GM12878 (cell line): ENCODE measurements at regions not wholly inside any gene's neighbourhood (a gene's known extent, or its start where the extent isn't known, plus 50 kb on each side); places are given as distances from the start of the nearest gene placed in this dataset.
A peak's percentile ranks its signal among the peaks of the same experiment; 100 is the strongest.

ENCODE experiments used
- ATAC-seq: fragments of 200-7000 bp; cut with Tn5 transposase; 3 replicates; pipeline ENCODE4 v1.9.1; 2020; ENCODE audit warnings: mild to moderate bottlenecking, moderate library complexity
- BruUV-seq: library from RNA; stranded (reverse); fragments of 400-500 nt; replicated peaks from 2 replicates; lab custom pipeline; 2021; lab: Mats Ljungman, UMichigan
- CTCF ChIA-PET: fragments of 300-600 bp; sonication (Branson Sonifier 250); formaldehyde crosslinking; extraction: SDS; loops from one replicate; lab custom pipeline; 2021; ENCODE audit warnings: inconsistent platforms; lab: Yijun Ruan, JAX
- POLR2A ChIA-PET: fragments of 350-600 bp; formaldehyde crosslinking; extraction: SDS; loops from one replicate; lab custom pipeline; 2021; ENCODE audit warnings: inconsistent platforms; lab: Charles Lee
- RAD21 ChIA-PET: fragments of 300-600 bp; sonication (Branson Sonifier 250); formaldehyde crosslinking; loops from one replicate; lab custom pipeline; 2023; ENCODE audit warnings: antibody characterized with exemption; ENCODE audit not compliant: unreplicated experiment; lab: Charles Lee
- SMC1A ChIA-PET: fragments of 300-600 bp; sonication (Branson Sonifier 250); formaldehyde crosslinking; loops from one replicate; lab custom pipeline; 2023; ENCODE audit not compliant: unreplicated experiment, uncharacterized antibody; lab: Charles Lee
- DNase-seq: peaks from one replicate; pipeline ENCODE4 v3.0.0-alpha.2; 2011; ENCODE audit warnings: low read depth, low spot score
- FAIRE-seq: peaks from 3 replicates; lab custom pipeline; 2011; peaks lifted over from hg19 to GRCh38; lab: Jason Lieb, UNC
- H2AFZ ChIP-seq: 2 replicates; pipeline ENCODE4 v1.6.0; 2011; ENCODE audit warnings: low read depth, low read length, control low read depth; ENCODE audit not compliant: control insufficient read depth
- H3K27ac ChIP-seq: 2 replicates; pipeline ENCODE4 v1.5.1; 2011; ENCODE audit warnings: control low read depth; ENCODE audit not compliant: control insufficient read depth, insufficient read depth
- H3K27me3 ChIP-seq, 2 experiments: replicated peaks in 1 of 2; 2 replicates each; pipeline versions ENCODE4 v1.6.0 to v1.6.1; 2011; ENCODE audit warnings: low read length in 1 of 2; ENCODE audit not compliant: control insufficient read depth in 2 of 2, insufficient read depth in 2 of 2
- H3K36me3 ChIP-seq, 2 experiments: 2 replicates each; pipeline ENCODE4 v1.5.1; 2011; ENCODE audit warnings: low read length in 1 of 2; ENCODE audit not compliant: control insufficient read depth in 2 of 2, insufficient read depth in 2 of 2
- H3K4me1 ChIP-seq: 2 replicates; pipeline ENCODE4 v1.6.1; 2011; ENCODE audit warnings: mild to moderate bottlenecking, low read length, moderate library complexity, mixed read lengths; ENCODE audit not compliant: control insufficient read depth, insufficient read depth
- H3K4me2 ChIP-seq: 2 replicates; pipeline ENCODE4 v1.6.0; 2011; ENCODE audit warnings: control low read depth; ENCODE audit not compliant: control insufficient read depth, insufficient read depth
- H3K4me3 ChIP-seq: fragments of 200-600 bp; sonication (generic); 2 replicates; pipeline ENCODE4 v1.5.1; 2016
- H3K79me2 ChIP-seq: 2 replicates; pipeline ENCODE4 v1.6.0; 2011; ENCODE audit warnings: low read length; ENCODE audit not compliant: control insufficient read depth, insufficient read depth
- H3K9ac ChIP-seq: 2 replicates; pipeline ENCODE4 v1.8.0; 2011; ENCODE audit warnings: low read length, control low read depth, mixed read lengths; ENCODE audit not compliant: control insufficient read depth, insufficient read depth
- H3K9me3 ChIP-seq: replicated peaks from 3 replicates; pipeline ENCODE4 v1.5.1; 2011; ENCODE audit warnings: mild to moderate bottlenecking, low read length; ENCODE audit not compliant: control insufficient read depth, insufficient read depth
- H4K20me1 ChIP-seq: 2 replicates; pipeline ENCODE4 v1.6.0; 2011; ENCODE audit not compliant: control insufficient read depth, insufficient read depth
- BRCA1 ChIP-seq: IDR thresholded peaks from 2 replicates; pipeline ENCODE4 v1.6.1; 2011; ENCODE audit warnings: low read depth, low read length, improper control_type of control experiment
- CHD4 ChIP-seq: fragments of 200-600 bp; sonication (generic); IDR thresholded peaks from 2 replicates; pipeline ENCODE4 v1.6.1; 2016; ENCODE audit warnings: mild to moderate bottlenecking
- EP300 ChIP-seq, 2 experiments: fragments of 150-350 bp in 1 of 2; IDR thresholded peaks; 2 replicates each; pipeline ENCODE4 v1.6.1; 2011 to 2012; ENCODE audit warnings: low read depth in 2 of 2, low read length in 2 of 2, borderline replicate concordance in 1 of 2, improper control_type of control experiment in 1 of 2, inconsistent platforms in 1 of 2; ENCODE audit not compliant: control insufficient read depth in 1 of 2
- ETV6 ChIP-seq, 2 experiments: fragments of 450-650 bp in 1 of 2; IDR thresholded peaks in 1 of 2; conservative IDR thresholded peaks in 1 of 2; 2 replicates each; pipeline ENCODE4 v1.6.1; 2014; ENCODE audit warnings: antibody characterized with exemption in 1 of 2, borderline replicate concordance in 1 of 2, low read depth in 1 of 2, mild to moderate bottlenecking in 1 of 2, moderate library complexity in 1 of 2
- FOS ChIP-seq: IDR thresholded peaks from 3 replicates; pipeline ENCODE4 v1.6.1; 2011; ENCODE audit warnings: borderline replicate concordance; ENCODE audit not compliant: insufficient read length; ENCODE audit errors: extremely low read depth
- IRF4 ChIP-seq: IDR thresholded peaks from 2 replicates; pipeline ENCODE4 v1.6.1; 2011; ENCODE audit warnings: low read depth, low read length
- RAD51 ChIP-seq: fragments of 450-650 bp; IDR thresholded peaks from 2 replicates; pipeline ENCODE4 v1.6.1; 2016; ENCODE audit warnings: moderate library complexity, mild to moderate bottlenecking, inconsistent platforms
- ZZZ3 ChIP-seq: IDR thresholded peaks from 2 replicates; pipeline ENCODE4 v1.6.1; 2011; ENCODE audit warnings: low read depth; ENCODE audit not compliant: control insufficient read depth, insufficient read length
- WGBS: methylation state at CpG from one replicate; pipeline ENCODE4 v1.1.6; 2016; ENCODE audit warnings: low lambda C conversion rate; ENCODE audit not compliant: insufficient replicate concordance, insufficient coverage; ENCODE audit errors: missing lambda C conversion rate; 5-methylcytosine and 5-hydroxymethylcytosine counted together
- in situ Hi-C: fragments of 300-500 bp; cut with MboI; formaldehyde crosslinking; loops from 9 replicates; pipeline ENCODE4 v1.14.3; 2018; ENCODE audit warnings: mixed read lengths
- intact Hi-C: fragments of 100-400 bp; cut with micrococcal nuclease; formaldehyde crosslinking; loops from one replicate; pipeline ENCODE4 v1.14.2; 2022; ENCODE audit not compliant: unreplicated experiment
- TF ChIP-seq, protein P1 (sequence below): fragments of 450-650 bp; formaldehyde crosslinking; IDR thresholded peaks from 2 replicates; pipeline ENCODE4 v1.4.0; 2020; ENCODE audit warnings: mild to moderate bottlenecking, moderate library complexity
- TF ChIP-seq, protein P2 (sequence below): fragments of 450-650 bp; IDR thresholded peaks from 2 replicates; pipeline ENCODE4 v1.6.1; 2017; ENCODE audit warnings: antibody characterized with exemption, mild to moderate bottlenecking, moderate library complexity
- TF ChIP-seq, protein P3 (sequence below): fragments of 450-650 bp; IDR thresholded peaks from 2 replicates; pipeline ENCODE4 v1.6.1; 2017; ENCODE audit warnings: low read depth, mild to moderate bottlenecking, moderate library complexity
- TF ChIP-seq, protein P4 (sequence below): fragments of 450-650 bp; IDR thresholded peaks from 2 replicates; pipeline ENCODE4 v1.6.1; 2017; ENCODE audit warnings: mild to moderate bottlenecking

DNA sequence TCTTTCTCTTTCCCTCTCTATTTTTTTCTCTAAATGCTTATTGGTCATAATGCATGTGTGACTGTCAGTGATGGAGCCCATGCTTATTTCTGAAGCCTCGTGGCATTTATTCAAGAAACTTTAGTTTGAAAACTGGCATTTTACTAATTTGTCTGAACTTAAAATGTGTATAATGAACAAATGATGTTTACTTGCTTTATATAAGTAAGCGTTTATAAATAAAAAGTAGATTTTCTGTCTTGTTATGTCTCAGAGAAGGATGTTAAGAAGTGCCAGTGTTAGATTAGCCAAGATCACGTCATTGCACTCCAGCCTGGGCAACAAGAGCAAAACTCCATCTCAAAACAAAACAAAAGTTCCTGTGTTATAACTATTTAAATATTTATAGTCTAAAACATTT is 1568.1 kb downstream of the EFNB2 start:
- Histone ChIP-seq H3K4me2 (peak overlapping the region; percentile 45), H3K4me3 (no peak overlapping the region), H3K4me1 (no peaks in the 10 kb centered on the region), H3K36me3 (no peaks in the 10 kb centered on the region), H2AFZ (peak overlapping the region; percentile 51), H3K27ac (no peak overlapping the region), H3K27me3 (no peaks in the 10 kb centered on the region), H3K9ac (no peak overlapping the region), H3K9me3 (peaks cover 2% of the 10 kb centered on the region; the same call in 2 of the 3 replicates), H4K20me1 (no peaks in the 10 kb centered on the region), H3K79me2 (no peaks in the 10 kb centered on the region)
- POLR2A ChIA-PET, result no interaction called here
- SMC1A ChIA-PET, result no interaction called here
- DNase-seq (no peak), ATAC-seq (no peak), FAIRE-seq (no peak)
- RAD21 ChIA-PET, result no interaction called here
- CTCF ChIA-PET, result no interaction called here
- in situ Hi-C loops, result no loop called here
- BruUV-seq, result no TSS peak
- intact Hi-C loops, result no loop called here
- 27% methylated on average over 3 of the region's 3 CpGs for WGBS
- TF ChIP-seq, protein P1, sequence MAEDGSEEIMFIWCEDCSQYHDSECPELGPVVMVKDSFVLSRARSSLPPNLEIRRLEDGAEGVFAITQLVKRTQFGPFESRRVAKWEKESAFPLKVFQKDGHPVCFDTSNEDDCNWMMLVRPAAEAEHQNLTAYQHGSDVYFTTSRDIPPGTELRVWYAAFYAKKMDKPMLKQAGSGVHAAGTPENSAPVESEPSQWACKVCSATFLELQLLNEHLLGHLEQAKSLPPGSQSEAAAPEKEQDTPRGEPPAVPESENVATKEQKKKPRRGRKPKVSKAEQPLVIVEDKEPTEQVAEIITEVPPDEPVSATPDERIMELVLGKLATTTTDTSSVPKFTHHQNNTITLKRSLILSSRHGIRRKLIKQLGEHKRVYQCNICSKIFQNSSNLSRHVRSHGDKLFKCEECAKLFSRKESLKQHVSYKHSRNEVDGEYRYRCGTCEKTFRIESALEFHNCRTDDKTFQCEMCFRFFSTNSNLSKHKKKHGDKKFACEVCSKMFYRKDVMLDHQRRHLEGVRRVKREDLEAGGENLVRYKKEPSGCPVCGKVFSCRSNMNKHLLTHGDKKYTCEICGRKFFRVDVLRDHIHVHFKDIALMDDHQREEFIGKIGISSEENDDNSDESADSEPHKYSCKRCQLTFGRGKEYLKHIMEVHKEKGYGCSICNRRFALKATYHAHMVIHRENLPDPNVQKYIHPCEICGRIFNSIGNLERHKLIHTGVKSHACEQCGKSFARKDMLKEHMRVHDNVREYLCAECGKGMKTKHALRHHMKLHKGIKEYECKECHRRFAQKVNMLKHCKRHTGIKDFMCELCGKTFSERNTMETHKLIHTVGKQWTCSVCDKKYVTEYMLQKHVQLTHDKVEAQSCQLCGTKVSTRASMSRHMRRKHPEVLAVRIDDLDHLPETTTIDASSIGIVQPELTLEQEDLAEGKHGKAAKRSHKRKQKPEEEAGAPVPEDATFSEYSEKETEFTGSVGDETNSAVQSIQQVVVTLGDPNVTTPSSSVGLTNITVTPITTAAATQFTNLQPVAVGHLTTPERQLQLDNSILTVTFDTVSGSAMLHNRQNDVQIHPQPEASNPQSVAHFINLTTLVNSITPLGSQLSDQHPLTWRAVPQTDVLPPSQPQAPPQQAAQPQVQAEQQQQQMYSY (CRISPR knock-in tag), result no peak
- TF ChIP-seq ZZZ3, result no peak
- TF ChIP-seq, protein P2, sequence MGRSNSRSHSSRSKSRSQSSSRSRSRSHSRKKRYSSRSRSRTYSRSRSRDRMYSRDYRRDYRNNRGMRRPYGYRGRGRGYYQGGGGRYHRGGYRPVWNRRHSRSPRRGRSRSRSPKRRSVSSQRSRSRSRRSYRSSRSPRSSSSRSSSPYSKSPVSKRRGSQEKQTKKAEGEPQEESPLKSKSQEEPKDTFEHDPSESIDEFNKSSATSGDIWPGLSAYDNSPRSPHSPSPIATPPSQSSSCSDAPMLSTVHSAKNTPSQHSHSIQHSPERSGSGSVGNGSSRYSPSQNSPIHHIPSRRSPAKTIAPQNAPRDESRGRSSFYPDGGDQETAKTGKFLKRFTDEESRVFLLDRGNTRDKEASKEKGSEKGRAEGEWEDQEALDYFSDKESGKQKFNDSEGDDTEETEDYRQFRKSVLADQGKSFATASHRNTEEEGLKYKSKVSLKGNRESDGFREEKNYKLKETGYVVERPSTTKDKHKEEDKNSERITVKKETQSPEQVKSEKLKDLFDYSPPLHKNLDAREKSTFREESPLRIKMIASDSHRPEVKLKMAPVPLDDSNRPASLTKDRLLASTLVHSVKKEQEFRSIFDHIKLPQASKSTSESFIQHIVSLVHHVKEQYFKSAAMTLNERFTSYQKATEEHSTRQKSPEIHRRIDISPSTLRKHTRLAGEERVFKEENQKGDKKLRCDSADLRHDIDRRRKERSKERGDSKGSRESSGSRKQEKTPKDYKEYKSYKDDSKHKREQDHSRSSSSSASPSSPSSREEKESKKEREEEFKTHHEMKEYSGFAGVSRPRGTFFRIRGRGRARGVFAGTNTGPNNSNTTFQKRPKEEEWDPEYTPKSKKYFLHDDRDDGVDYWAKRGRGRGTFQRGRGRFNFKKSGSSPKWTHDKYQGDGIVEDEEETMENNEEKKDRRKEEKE, result no peak
- no peak for TF ChIP-seq IRF4
- no peak for TF ChIP-seq ETV6 (conservative IDR thresholded peaks at IDR 0.05 in 1 of 2, IDR thresholded peaks at IDR 0.05 in 1 of 2; ENCODE audit: borderline replicate concordance in 1 of 2, low read depth in 1 of 2)
- TF ChIP-seq, protein P3, sequence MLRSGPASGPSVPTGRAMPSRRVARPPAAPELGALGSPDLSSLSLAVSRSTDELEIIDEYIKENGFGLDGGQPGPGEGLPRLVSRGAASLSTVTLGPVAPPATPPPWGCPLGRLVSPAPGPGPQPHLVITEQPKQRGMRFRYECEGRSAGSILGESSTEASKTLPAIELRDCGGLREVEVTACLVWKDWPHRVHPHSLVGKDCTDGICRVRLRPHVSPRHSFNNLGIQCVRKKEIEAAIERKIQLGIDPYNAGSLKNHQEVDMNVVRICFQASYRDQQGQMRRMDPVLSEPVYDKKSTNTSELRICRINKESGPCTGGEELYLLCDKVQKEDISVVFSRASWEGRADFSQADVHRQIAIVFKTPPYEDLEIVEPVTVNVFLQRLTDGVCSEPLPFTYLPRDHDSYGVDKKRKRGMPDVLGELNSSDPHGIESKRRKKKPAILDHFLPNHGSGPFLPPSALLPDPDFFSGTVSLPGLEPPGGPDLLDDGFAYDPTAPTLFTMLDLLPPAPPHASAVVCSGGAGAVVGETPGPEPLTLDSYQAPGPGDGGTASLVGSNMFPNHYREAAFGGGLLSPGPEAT, result no peak
- TF ChIP-seq, protein P4, sequence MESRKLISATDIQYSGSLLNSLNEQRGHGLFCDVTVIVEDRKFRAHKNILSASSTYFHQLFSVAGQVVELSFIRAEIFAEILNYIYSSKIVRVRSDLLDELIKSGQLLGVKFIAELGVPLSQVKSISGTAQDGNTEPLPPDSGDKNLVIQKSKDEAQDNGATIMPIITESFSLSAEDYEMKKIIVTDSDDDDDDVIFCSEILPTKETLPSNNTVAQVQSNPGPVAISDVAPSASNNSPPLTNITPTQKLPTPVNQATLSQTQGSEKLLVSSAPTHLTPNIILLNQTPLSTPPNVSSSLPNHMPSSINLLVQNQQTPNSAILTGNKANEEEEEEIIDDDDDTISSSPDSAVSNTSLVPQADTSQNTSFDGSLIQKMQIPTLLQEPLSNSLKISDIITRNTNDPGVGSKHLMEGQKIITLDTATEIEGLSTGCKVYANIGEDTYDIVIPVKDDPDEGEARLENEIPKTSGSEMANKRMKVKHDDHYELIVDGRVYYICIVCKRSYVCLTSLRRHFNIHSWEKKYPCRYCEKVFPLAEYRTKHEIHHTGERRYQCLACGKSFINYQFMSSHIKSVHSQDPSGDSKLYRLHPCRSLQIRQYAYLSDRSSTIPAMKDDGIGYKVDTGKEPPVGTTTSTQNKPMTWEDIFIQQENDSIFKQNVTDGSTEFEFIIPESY, result no peak
- no peak for TF ChIP-seq BRCA1
- no peak for TF ChIP-seq EP300 (IDR thresholded peaks at IDR 0.05; ENCODE audit: borderline replicate concordance in 1 of 2, control insufficient read depth in 1 of 2, low read depth in 2 of 2, low read length in 2 of 2)
- no peak for TF ChIP-seq RAD51
- no peak for TF ChIP-seq FOS
- TF ChIP-seq CHD4, result no peak
